ENCODE measurements at regions not wholly inside any gene's neighbourhood (a gene's known extent, or its start where the extent isn't known, plus 50 kb on each side); places are given as distances from the start of the nearest gene placed in this dataset.

- Histone ChIP-seq H3K27me3 (ENCODE audit: insufficient read depth, low read length, poor library complexity, severe bottlenecking) (no peaks in the 10 kb centered on the region), H3K4me1 (ENCODE audit: insufficient read depth, low read length) (no peaks in the 10 kb centered on the region), H3K36me3 (ENCODE audit: insufficient read depth, low read length) (no peaks in the 10 kb centered on the region), H3K9me3 (ENCODE audit: low read length) (no peaks in the 10 kb centered on the region), H3K4me3 (ENCODE audit: low read length) (no peak overlapping the region), H3K27ac (ENCODE audit: low read depth, low read length) (no peak overlapping the region)
- Mint-ChIP-seq H3K4me3 (no peak overlapping the region), H3K27me3 (no peaks in the 10 kb centered on the region), H3K27ac (peak overlapping the region in 1 of 8 donors; percentile 11), H3K9me3 (peaks cover 0 to 15% (median 3%) of the 10 kb centered on the region in 5 donors), H3K36me3 (no peaks in the 10 kb centered on the region), H3K4me1 (no peaks in the 10 kb centered on the region)
- DNase-seq = no peak
- POLR2A ChIA-PET = no interaction called here
- CTCF ChIA-PET = no interaction called here
These were observed 617.5 kb upstream of the CHAC2 start for GRCh38 chr2:53150146-53150545.

- Histone ChIP-seq H3K36me3 (ENCODE audit: insufficient read depth, low read length) (no peaks in the 10 kb centered on the region), H3K27ac (ENCODE audit: low read depth, low read length) (no peak overlapping the region), H3K9me3 (ENCODE audit: low read length) (no peaks in the 10 kb centered on the region), H3K4me3 (ENCODE audit: low read length) (no peak overlapping the region), H3K27me3 (ENCODE audit: insufficient read depth, low read length, poor library complexity, severe bottlenecking) (no peaks in the 10 kb centered on the region), H3K4me1 (ENCODE audit: insufficient read depth, low read length) (no peaks in the 10 kb centered on the region)
- H3K36me3 Mint-ChIP-seq = peaks cover 0 to 2% (median 0%) of the 10 kb centered on the region in 3 donors
- no peaks in the 10 kb centered on the region for H3K4me1 Mint-ChIP-seq
- no peak for DNase-seq
- CTCF ChIA-PET = no interaction called here
- peaks cover 0 to 17% (median 0%) of the 10 kb centered on the region in 5 donors for H3K9me3 Mint-ChIP-seq
- no peak overlapping the region for H3K27ac Mint-ChIP-seq
- H3K27me3 Mint-ChIP-seq = no peaks in the 10 kb centered on the region
- POLR2A ChIA-PET = no interaction called here
- H3K4me3 Mint-ChIP-seq = no peak overlapping the region
These were observed 619.4 kb upstream of the CHAC2 start for GRCh38 chr2:53148221-53148620.

GRCh38 chr2:53131416-53131815 is 636.2 kb upstream of the CHAC2 start:
- Mint-ChIP-seq H3K9me3 (peaks cover 0 to 12% (median 0%) of the 10 kb centered on the region in 5 donors), H3K27me3 (no peaks in the 10 kb centered on the region), H3K36me3 (peaks cover 0 to 12% (median 0%) of the 10 kb centered on the region in 3 donors), H3K27ac (no peak overlapping the region), H3K4me3 (no peak overlapping the region), H3K4me1 (no peaks in the 10 kb centered on the region)
- H3K4me1 ChIP-seq (ENCODE audit: insufficient read depth, low read length) = no peaks in the 10 kb centered on the region
- CTCF ChIA-PET = no interaction called here
- H3K27me3 ChIP-seq (ENCODE audit: insufficient read depth, low read length, poor library complexity, severe bottlenecking) = no peaks in the 10 kb centered on the region
- H3K9me3 ChIP-seq (ENCODE audit: low read length) = no peaks in the 10 kb centered on the region
- POLR2A ChIA-PET = no interaction called here
- no peak for DNase-seq
- no peak overlapping the region for H3K4me3 ChIP-seq (ENCODE audit: low read length)
- no peaks in the 10 kb centered on the region for H3K36me3 ChIP-seq (ENCODE audit: insufficient read depth, low read length)
- H3K27ac ChIP-seq (ENCODE audit: low read depth, low read length) = no peak overlapping the region

GRCh38 chr2:53130441-53130943 is 637.1 kb upstream of the CHAC2 start:
- no peak for DNase-seq
- H3K36me3 Mint-ChIP-seq = peaks cover 0 to 20% (median 0%) of the 10 kb centered on the region in 3 donors
- H3K9me3 Mint-ChIP-seq = peaks cover 0 to 9% (median 0%) of the 10 kb centered on the region in 5 donors
- H3K4me3 ChIP-seq (ENCODE audit: low read length) = no peak overlapping the region
- no peak overlapping the region for H3K27ac Mint-ChIP-seq
- H3K4me3 Mint-ChIP-seq = peak overlapping the region in 1 of 7 donors; percentile 8
- ChIA-PET CTCF (no interaction called here), POLR2A (no interaction called here)
- H3K4me1 Mint-ChIP-seq = no peaks in the 10 kb centered on the region
- H3K27me3 ChIP-seq (ENCODE audit: insufficient read depth, low read length, poor library complexity, severe bottlenecking) = no peaks in the 10 kb centered on the region
- no peaks in the 10 kb centered on the region for H3K27me3 Mint-ChIP-seq
- H3K4me1 ChIP-seq (ENCODE audit: insufficient read depth, low read length) = no peaks in the 10 kb centered on the region
- H3K9me3 ChIP-seq (ENCODE audit: low read length) = no peaks in the 10 kb centered on the region
- no peaks in the 10 kb centered on the region for H3K36me3 ChIP-seq (ENCODE audit: insufficient read depth, low read length)
- H3K27ac ChIP-seq (ENCODE audit: low read depth, low read length) = no peak overlapping the region

GRCh38 chr2:53129851-53130250 is 637.8 kb upstream of the CHAC2 start:
- no peaks in the 10 kb centered on the region for H3K36me3 ChIP-seq (ENCODE audit: insufficient read depth, low read length)
- CTCF ChIA-PET = no interaction called here
- peaks cover 0 to 9% (median 0%) of the 10 kb centered on the region in 5 donors for H3K9me3 Mint-ChIP-seq

GRCh38 chr2:53127061-53127650 is 640.4 kb upstream of the CHAC2 start:
- H3K4me1 ChIP-seq (ENCODE audit: insufficient read depth, low read length) = no peaks in the 10 kb centered on the region
- peaks cover 0 to 2% (median 0%) of the 10 kb centered on the region in 3 donors for H3K4me1 Mint-ChIP-seq
- peaks cover 0 to 11% (median 2%) of the 10 kb centered on the region in 5 donors for H3K9me3 Mint-ChIP-seq
- no peak overlapping the region for H3K4me3 Mint-ChIP-seq
- POLR2A ChIA-PET = no interaction called here
- H3K9me3 ChIP-seq (ENCODE audit: low read length) = no peaks in the 10 kb centered on the region
- H3K27ac Mint-ChIP-seq = peak overlapping the region in 1 of 8 donors; percentile 39
- H3K36me3 ChIP-seq (ENCODE audit: insufficient read depth, low read length) = no peaks in the 10 kb centered on the region
- CTCF ChIA-PET = no interaction called here
- H3K36me3 Mint-ChIP-seq = peaks cover 0 to 16% (median 0%) of the 10 kb centered on the region in 3 donors
- H3K27me3 ChIP-seq (ENCODE audit: insufficient read depth, low read length, poor library complexity, severe bottlenecking) = no peaks in the 10 kb centered on the region
- no peak for DNase-seq
- no peaks in the 10 kb centered on the region for H3K27me3 Mint-ChIP-seq
- no peak overlapping the region for H3K27ac ChIP-seq (ENCODE audit: low read depth, low read length)
- H3K4me3 ChIP-seq (ENCODE audit: low read length) = no peak overlapping the region

More at GRCh38 chr2:53129851-53130250, 637.8 kb upstream of the CHAC2 start:
- DNase-seq = no peak
- Histone ChIP-seq H3K4me3 (ENCODE audit: low read length) (no peak overlapping the region), H3K9me3 (ENCODE audit: low read length) (no peaks in the 10 kb centered on the region), H3K27ac (ENCODE audit: low read depth, low read length) (no peak overlapping the region), H3K4me1 (ENCODE audit: insufficient read depth, low read length) (no peaks in the 10 kb centered on the region), H3K27me3 (ENCODE audit: insufficient read depth, low read length, poor library complexity, severe bottlenecking) (no peaks in the 10 kb centered on the region)
- peaks cover 0 to 23% (median 0%) of the 10 kb centered on the region in 3 donors for H3K36me3 Mint-ChIP-seq
- H3K27me3 Mint-ChIP-seq = no peaks in the 10 kb centered on the region
- POLR2A ChIA-PET = no interaction called here
- H3K4me3 Mint-ChIP-seq = no peak overlapping the region
- no peaks in the 10 kb centered on the region for H3K4me1 Mint-ChIP-seq
- peak overlapping the region in 1 of 8 donors; percentile 6 for H3K27ac Mint-ChIP-seq

GRCh38 chr2:53114991-53115390 is 652.6 kb upstream of the CHAC2 start:
- ChIA-PET POLR2A (no interaction called here), CTCF (no interaction called here)
- no peaks in the 10 kb centered on the region for H3K27me3 ChIP-seq (ENCODE audit: insufficient read depth, low read length, poor library complexity, severe bottlenecking)
- no peaks in the 10 kb centered on the region for H3K36me3 ChIP-seq (ENCODE audit: insufficient read depth, low read length)
- H3K4me1 ChIP-seq (ENCODE audit: insufficient read depth, low read length) = no peaks in the 10 kb centered on the region
- H3K27ac Mint-ChIP-seq = no peak overlapping the region
- no peak overlapping the region for H3K4me3 Mint-ChIP-seq
- no peak overlapping the region for H3K4me3 ChIP-seq (ENCODE audit: low read length)
- no peaks in the 10 kb centered on the region for H3K4me1 Mint-ChIP-seq
- H3K9me3 ChIP-seq (ENCODE audit: low read length) = no peaks in the 10 kb centered on the region
- H3K9me3 Mint-ChIP-seq = peaks cover 3 to 36% (median 7%) of the 10 kb centered on the region in 5 donors
- H3K36me3 Mint-ChIP-seq = peaks cover 0 to 17% (median 0%) of the 10 kb centered on the region in 3 donors
- H3K27ac ChIP-seq (ENCODE audit: low read depth, low read length) = no peak overlapping the region
- H3K27me3 Mint-ChIP-seq = no peaks in the 10 kb centered on the region
- DNase-seq = no peak

GRCh38 chr2:53114582-53114981 is 653.0 kb upstream of the CHAC2 start:
- Histone ChIP-seq H3K36me3 (ENCODE audit: insufficient read depth, low read length) (no peaks in the 10 kb centered on the region), H3K27me3 (ENCODE audit: insufficient read depth, low read length, poor library complexity, severe bottlenecking) (no peaks in the 10 kb centered on the region), H3K27ac (ENCODE audit: low read depth, low read length) (no peak overlapping the region), H3K4me3 (ENCODE audit: low read length) (no peak overlapping the region), H3K9me3 (ENCODE audit: low read length) (no peaks in the 10 kb centered on the region), H3K4me1 (ENCODE audit: insufficient read depth, low read length) (no peaks in the 10 kb centered on the region)
- Mint-ChIP-seq H3K27ac (no peak overlapping the region), H3K9me3 (peaks cover 3 to 36% (median 7%) of the 10 kb centered on the region in 5 donors), H3K36me3 (peaks cover 0 to 17% (median 0%) of the 10 kb centered on the region in 3 donors), H3K27me3 (no peaks in the 10 kb centered on the region), H3K4me3 (no peak overlapping the region), H3K4me1 (no peaks in the 10 kb centered on the region)
- ChIA-PET CTCF (no interaction called here), POLR2A (no interaction called here)
- DNase-seq = no peak

Data from CD8-positive, alpha-beta memory T cell (primary cell).